IMR-90 (cell line): ENCODE measurements at regions not wholly inside any gene's neighbourhood (a gene's known extent, or its start where the extent isn't known, plus 50 kb on each side); places are given as distances from the start of the nearest gene placed in this dataset.

Experiments used
- POLR2A ChIP-seq: IDR thresholded peaks from 2 replicates; pipeline ENCODE4 v1.6.1; 2012; ENCODE audit warnings: mild to moderate bottlenecking, low read depth, low read length
- RAD21 ChIP-seq: IDR thresholded peaks from 2 replicates; pipeline ENCODE4 v1.6.1; 2012; ENCODE audit warnings: low read length, improper control_type of control experiment
- TF ChIP-seq, protein P1 (sequence below): conservative IDR thresholded peaks from 2 replicates; pipeline ENCODE4 v1.5.1; 2012; ENCODE audit warnings: mild to moderate bottlenecking, low read depth, low read length, improper control_type of control experiment
- TF ChIP-seq, protein P2 (sequence below): fragments of 150-350 bp; IDR thresholded peaks from 2 replicates; pipeline ENCODE4 v1.6.1; 2016; ENCODE audit warnings: low read depth, mild to moderate bottlenecking, low read length, moderate library complexity, borderline replicate concordance

DNA sequence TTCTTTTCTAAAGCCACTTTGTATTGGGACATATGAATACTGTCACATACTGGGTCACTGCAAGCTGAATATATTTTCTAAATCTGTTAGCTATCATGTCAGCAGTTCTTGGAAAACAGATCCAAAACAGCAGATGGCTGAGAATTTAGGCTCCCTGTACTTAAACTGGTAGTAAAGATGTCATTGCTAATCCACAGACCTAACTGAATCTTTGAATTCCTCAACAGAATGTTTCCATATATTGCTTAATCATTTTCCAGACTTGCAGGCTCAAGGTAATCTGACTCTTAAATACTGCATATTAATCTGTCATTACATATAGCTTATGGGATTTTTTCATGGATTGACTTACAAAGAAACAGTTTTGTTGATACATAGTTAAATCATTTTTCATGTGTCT, 639.0 kb upstream of the KLHL1 start:
- TF ChIP-seq, protein P1, sequence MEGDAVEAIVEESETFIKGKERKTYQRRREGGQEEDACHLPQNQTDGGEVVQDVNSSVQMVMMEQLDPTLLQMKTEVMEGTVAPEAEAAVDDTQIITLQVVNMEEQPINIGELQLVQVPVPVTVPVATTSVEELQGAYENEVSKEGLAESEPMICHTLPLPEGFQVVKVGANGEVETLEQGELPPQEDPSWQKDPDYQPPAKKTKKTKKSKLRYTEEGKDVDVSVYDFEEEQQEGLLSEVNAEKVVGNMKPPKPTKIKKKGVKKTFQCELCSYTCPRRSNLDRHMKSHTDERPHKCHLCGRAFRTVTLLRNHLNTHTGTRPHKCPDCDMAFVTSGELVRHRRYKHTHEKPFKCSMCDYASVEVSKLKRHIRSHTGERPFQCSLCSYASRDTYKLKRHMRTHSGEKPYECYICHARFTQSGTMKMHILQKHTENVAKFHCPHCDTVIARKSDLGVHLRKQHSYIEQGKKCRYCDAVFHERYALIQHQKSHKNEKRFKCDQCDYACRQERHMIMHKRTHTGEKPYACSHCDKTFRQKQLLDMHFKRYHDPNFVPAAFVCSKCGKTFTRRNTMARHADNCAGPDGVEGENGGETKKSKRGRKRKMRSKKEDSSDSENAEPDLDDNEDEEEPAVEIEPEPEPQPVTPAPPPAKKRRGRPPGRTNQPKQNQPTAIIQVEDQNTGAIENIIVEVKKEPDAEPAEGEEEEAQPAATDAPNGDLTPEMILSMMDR: no peak
- TF ChIP-seq RAD21 (no peak), POLR2A (no peak)
- TF ChIP-seq, protein P2, sequence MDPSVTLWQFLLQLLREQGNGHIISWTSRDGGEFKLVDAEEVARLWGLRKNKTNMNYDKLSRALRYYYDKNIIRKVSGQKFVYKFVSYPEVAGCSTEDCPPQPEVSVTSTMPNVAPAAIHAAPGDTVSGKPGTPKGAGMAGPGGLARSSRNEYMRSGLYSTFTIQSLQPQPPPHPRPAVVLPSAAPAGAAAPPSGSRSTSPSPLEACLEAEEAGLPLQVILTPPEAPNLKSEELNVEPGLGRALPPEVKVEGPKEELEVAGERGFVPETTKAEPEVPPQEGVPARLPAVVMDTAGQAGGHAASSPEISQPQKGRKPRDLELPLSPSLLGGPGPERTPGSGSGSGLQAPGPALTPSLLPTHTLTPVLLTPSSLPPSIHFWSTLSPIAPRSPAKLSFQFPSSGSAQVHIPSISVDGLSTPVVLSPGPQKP: no peak
